IMR-90 (cell line): ENCODE measurements at regions not wholly inside any gene's neighbourhood (a gene's known extent, or its start where the extent isn't known, plus 50 kb on each side); places are given as distances from the start of the nearest gene placed in this dataset.

Experiments used
- ATAC-seq: fragments of 200-7000 bp; cut with Tn5 transposase; 2 replicates; pipeline ENCODE4 v1.9.1; 2020; ENCODE audit warnings: low read depth, mild to moderate bottlenecking, moderate library complexity
- BruUV-seq: library from RNA; stranded (reverse); fragments of 400-500 nt; replicated peaks from 2 replicates; lab custom pipeline; 2021; lab: Mats Ljungman, UMichigan
- CTCF ChIA-PET: fragments of 300-600 bp; formaldehyde crosslinking; extraction: SDS; loops from one replicate; lab custom pipeline; 2021; ENCODE audit warnings: antibody characterized with exemption; lab: Yijun Ruan, JAX
- POLR2A ChIA-PET: fragments of 300-600 bp; sonication (Branson Sonifier 250); formaldehyde crosslinking; loops from one replicate; lab custom pipeline; 2022; ENCODE audit warnings: antibody characterized with exemption; ENCODE audit not compliant: unreplicated experiment; lab: Charles Lee
- DNase-seq: peaks from one replicate; pipeline ENCODE4 v3.0.0; 2013
- H2AFZ ChIP-seq: replicated peaks from 2 replicates; pipeline ENCODE3; 2013; ENCODE audit warnings: low read length, mild to moderate bottlenecking; ENCODE audit not compliant: poor library complexity
- H2AK5ac ChIP-seq: 2 replicates; pipeline ENCODE4 v1.6.1; 2013; ENCODE audit warnings: low read depth, low read length, inconsistent platforms
- H2AK9ac ChIP-seq: replicated peaks from 2 replicates; pipeline ENCODE3; 2013; ENCODE audit warnings: mild to moderate bottlenecking, low read depth, low read length, moderate library complexity; ENCODE audit not compliant: poor library complexity
- H2BK120ac ChIP-seq: 2 replicates; pipeline ENCODE4 v1.6.1; 2013; ENCODE audit warnings: low read depth, low read length, inconsistent platforms
- H2BK15ac ChIP-seq: 3 replicates; pipeline ENCODE4 v1.6.1; 2013; ENCODE audit warnings: low read depth, low read length, inconsistent platforms
- H2BK20ac ChIP-seq: 2 replicates; pipeline ENCODE4 v1.6.1; 2013; ENCODE audit warnings: low read depth, mild to moderate bottlenecking, inconsistent platforms, low read length, moderate library complexity
- H2BK5ac ChIP-seq: 2 replicates; pipeline ENCODE4 v1.6.1; 2013; ENCODE audit warnings: mild to moderate bottlenecking, low read depth, low read length, inconsistent platforms; ENCODE audit not compliant: poor library complexity, severe bottlenecking
- H3K14ac ChIP-seq: replicated peaks from 2 replicates; pipeline ENCODE4 v1.6.1; 2013; ENCODE audit warnings: low read depth, low read length, inconsistent platforms
- H3K18ac ChIP-seq: 2 replicates; pipeline ENCODE4 v1.6.1; 2013; ENCODE audit warnings: low read depth, low read length, control low read depth
- H3K23ac ChIP-seq: 2 replicates; pipeline ENCODE4 v1.6.1; 2013; ENCODE audit warnings: low read depth, low read length, inconsistent platforms
- H3K27ac ChIP-seq: 2 replicates; pipeline ENCODE4 v1.5.1; 2013; ENCODE audit warnings: mild to moderate bottlenecking, control low read depth, low read length; ENCODE audit not compliant: insufficient read depth
- H3K27me3 ChIP-seq: 2 replicates; pipeline ENCODE4 v1.6.1; 2013; ENCODE audit warnings: low read length; ENCODE audit not compliant: control insufficient read depth, insufficient read depth
- H3K36me3 ChIP-seq: 2 replicates; pipeline ENCODE4 v1.6.1; 2013; ENCODE audit warnings: low read length, mixed read lengths; ENCODE audit not compliant: control insufficient read depth, insufficient read depth
- H3K4ac ChIP-seq: 2 replicates; pipeline ENCODE4 v1.6.1; 2013; ENCODE audit warnings: low read depth, low read length, inconsistent platforms
- H3K4me1 ChIP-seq: 2 replicates; pipeline ENCODE4 v1.6.1; 2013; ENCODE audit warnings: low read length, mixed read lengths; ENCODE audit not compliant: control insufficient read depth, insufficient read depth
- H3K4me2 ChIP-seq: 2 replicates; pipeline ENCODE4 v1.6.1; 2013; ENCODE audit warnings: low read depth, mild to moderate bottlenecking, control low read depth, low read length, moderate library complexity
- H3K4me3 ChIP-seq: 2 replicates; pipeline ENCODE4 v1.5.1; 2013; ENCODE audit warnings: low read depth, mild to moderate bottlenecking, control low read depth, low read length, moderate library complexity; ENCODE audit not compliant: insufficient read depth
- H3K56ac ChIP-seq: 2 replicates; pipeline ENCODE4 v1.6.1; 2013; ENCODE audit warnings: low read length, inconsistent platforms; ENCODE audit not compliant: insufficient read depth; ENCODE audit errors: extremely low read depth
- H3K79me1 ChIP-seq, 2 experiments: 2 replicates each; pipeline ENCODE4 v1.6.1; 2013; ENCODE audit warnings: low read length in 2 of 2, inconsistent platforms in 1 of 2, low read depth in 1 of 2
- H3K9ac ChIP-seq: 2 replicates; pipeline ENCODE4 v1.6.1; 2013; ENCODE audit warnings: low read depth, low read length, control low read depth
- H3K9me1 ChIP-seq: 2 replicates; pipeline ENCODE4 v1.6.1; 2013; ENCODE audit warnings: low read length, inconsistent platforms; ENCODE audit not compliant: insufficient read depth
- H3K9me3 ChIP-seq: 2 replicates; pipeline ENCODE4 v1.6.1; 2013; ENCODE audit warnings: low read length; ENCODE audit not compliant: control insufficient read depth, insufficient read depth
- H4K20me1 ChIP-seq: 2 replicates; pipeline ENCODE4 v1.6.1; 2013; ENCODE audit warnings: low read length, inconsistent platforms; ENCODE audit not compliant: insufficient read depth
- H4K5ac ChIP-seq: 2 replicates; pipeline ENCODE4 v1.6.1; 2013; ENCODE audit warnings: mild to moderate bottlenecking, low read depth, low read length, control low read depth
- H4K8ac ChIP-seq, 2 experiments: 2 replicates each; pipeline ENCODE4 v1.6.1; 2013; ENCODE audit warnings: low read depth in 2 of 2, low read length in 2 of 2, control low read depth in 1 of 2, inconsistent platforms in 1 of 2
- H4K91ac ChIP-seq: 2 replicates; pipeline ENCODE4 v1.6.1; 2013; ENCODE audit warnings: low read depth, low read length, inconsistent platforms; ENCODE audit not compliant: insufficient read depth
- BHLHE40 ChIP-seq: fragments of 150-350 bp; IDR thresholded peaks from 2 replicates; pipeline ENCODE4 v1.6.1; 2016; ENCODE audit warnings: mild to moderate bottlenecking, low read depth, low read length
- CEBPB ChIP-seq: IDR thresholded peaks from 2 replicates; pipeline ENCODE4 v1.6.1; 2012; ENCODE audit warnings: low read depth, low read length, improper control_type of control experiment
- CHD1 ChIP-seq: IDR thresholded peaks from 2 replicates; pipeline ENCODE4 v1.6.1; 2012; ENCODE audit warnings: low read depth, low read length, improper control_type of control experiment
- CTCF ChIP-seq: conservative IDR thresholded peaks from 2 replicates; pipeline ENCODE4 v1.5.1; 2012; ENCODE audit warnings: mild to moderate bottlenecking, low read depth, low read length, improper control_type of control experiment
- FOS ChIP-seq: fragments of 150-350 bp; IDR thresholded peaks from 2 replicates; pipeline ENCODE4 v1.6.1; 2016; ENCODE audit warnings: low read depth, low read length
- MAFK ChIP-seq: IDR thresholded peaks from 2 replicates; pipeline ENCODE4 v1.6.1; 2012; ENCODE audit warnings: low read depth, low read length, improper control_type of control experiment
- MAZ ChIP-seq: IDR thresholded peaks from 2 replicates; pipeline ENCODE4 v1.6.1; 2012; ENCODE audit warnings: low read depth, mild to moderate bottlenecking, low read length, improper control_type of control experiment, moderate library complexity, borderline replicate concordance
- MXI1 ChIP-seq: IDR thresholded peaks from 2 replicates; pipeline ENCODE4 v1.6.1; 2012; ENCODE audit warnings: low read depth, mild to moderate bottlenecking, low read length, moderate library complexity, borderline replicate concordance
- NFE2L2 ChIP-seq: fragments of 150-350 bp; IDR thresholded peaks from 2 replicates; pipeline ENCODE4 v1.6.1; 2016; ENCODE audit warnings: low read depth, mild to moderate bottlenecking, low read length
- POLR2A ChIP-seq: IDR thresholded peaks from 2 replicates; pipeline ENCODE4 v1.6.1; 2012; ENCODE audit warnings: mild to moderate bottlenecking, low read depth, low read length
- RAD21 ChIP-seq: IDR thresholded peaks from 2 replicates; pipeline ENCODE4 v1.6.1; 2012; ENCODE audit warnings: low read length, improper control_type of control experiment
- RCOR1 ChIP-seq: IDR thresholded peaks from 2 replicates; pipeline ENCODE4 v1.6.1; 2012; ENCODE audit warnings: mild to moderate bottlenecking, low read length, improper control_type of control experiment; ENCODE audit not compliant: insufficient replicate concordance
- RFX5 ChIP-seq: IDR thresholded peaks from 2 replicates; pipeline ENCODE4 v1.8.0; 2012; ENCODE audit warnings: low read depth, mild to moderate bottlenecking, low read length, moderate library complexity
- SMC3 ChIP-seq: fragments of 150-350 bp; IDR thresholded peaks from 2 replicates; pipeline ENCODE4 v1.6.1; 2016; ENCODE audit warnings: low read depth, mild to moderate bottlenecking, antibody characterized with exemption, low read length, moderate library complexity
- USF2 ChIP-seq: fragments of 150-350 bp; IDR thresholded peaks from 2 replicates; pipeline ENCODE4 v1.6.1; 2017; ENCODE audit warnings: mild to moderate bottlenecking, antibody characterized with exemption, low read length, low read depth
- WGBS, 2 experiments: methylation state at CpG; one replicate each; pipeline versions ENCODE4 v1.1.5 to v1.1.7; 2013; ENCODE audit warnings: missing lambda C conversion rate in 2 of 2; ENCODE audit not compliant: insufficient read length in 1 of 2; ENCODE audit errors: extremely low coverage in 2 of 2; 5-methylcytosine and 5-hydroxymethylcytosine counted together
- dilution Hi-C: fragments of 300-500 bp; cut with HindIII; formaldehyde crosslinking; loops from one replicate; pipeline ENCODE4 v1.14.3; 2018; ENCODE audit warnings: low sequenced_read_pairs; ENCODE audit not compliant: unreplicated experiment
- in situ Hi-C: fragments of 300-500 bp; cut with MboI; formaldehyde crosslinking; loops from 3 replicates; pipeline ENCODE4 v1.14.3; 2019; ENCODE audit warnings: low sequenced_read_pairs, inconsistent platforms, mixed read lengths
- intact Hi-C: fragments of 100-400 bp; cut with micrococcal nuclease; formaldehyde crosslinking; loops from 2 replicates; pipeline ENCODE4 v1.10.0; 2022
- TF ChIP-seq, protein P1 (sequence below): fragments of 150-350 bp; IDR thresholded peaks from 2 replicates; pipeline ENCODE4 v1.6.1; 2016; ENCODE audit warnings: low read depth, mild to moderate bottlenecking, low read length, moderate library complexity, borderline replicate concordance

DNA sequence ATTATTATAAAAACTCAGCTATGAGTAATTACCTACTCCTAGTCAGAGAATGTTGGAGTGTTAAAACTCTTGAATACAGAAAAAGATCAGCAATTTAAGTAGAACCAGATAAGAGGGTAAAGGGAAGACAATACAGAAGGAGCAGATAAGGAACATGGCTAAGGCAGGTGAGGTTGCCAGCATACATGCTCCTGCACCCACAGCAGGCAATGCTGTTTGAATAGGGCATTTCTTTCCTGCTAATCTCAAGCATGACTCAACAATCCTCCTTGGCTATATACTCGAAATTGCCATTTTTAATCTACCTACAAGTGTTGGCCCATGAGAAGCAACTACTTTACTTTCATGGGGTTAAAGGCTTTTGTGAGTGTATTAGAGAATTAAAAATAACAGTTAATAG lies 494.5 kb downstream of the DIPK2A start:
- no peak for TF ChIP-seq USF2
- no peak for TF ChIP-seq CHD1
- TF ChIP-seq SMC3, result no peak
- TF ChIP-seq NFE2L2, result no peak
- no peak for TF ChIP-seq POLR2A
- no peak for TF ChIP-seq CTCF
- no peak for TF ChIP-seq FOS
- no peak for TF ChIP-seq BHLHE40
- TF ChIP-seq RAD21, result no peak
- no peak for TF ChIP-seq RFX5
- no peak for TF ChIP-seq RCOR1
- TF ChIP-seq CEBPB, result no peak
- no peak for TF ChIP-seq MXI1
- TF ChIP-seq, protein P1, sequence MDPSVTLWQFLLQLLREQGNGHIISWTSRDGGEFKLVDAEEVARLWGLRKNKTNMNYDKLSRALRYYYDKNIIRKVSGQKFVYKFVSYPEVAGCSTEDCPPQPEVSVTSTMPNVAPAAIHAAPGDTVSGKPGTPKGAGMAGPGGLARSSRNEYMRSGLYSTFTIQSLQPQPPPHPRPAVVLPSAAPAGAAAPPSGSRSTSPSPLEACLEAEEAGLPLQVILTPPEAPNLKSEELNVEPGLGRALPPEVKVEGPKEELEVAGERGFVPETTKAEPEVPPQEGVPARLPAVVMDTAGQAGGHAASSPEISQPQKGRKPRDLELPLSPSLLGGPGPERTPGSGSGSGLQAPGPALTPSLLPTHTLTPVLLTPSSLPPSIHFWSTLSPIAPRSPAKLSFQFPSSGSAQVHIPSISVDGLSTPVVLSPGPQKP, result no peak
- no peak for TF ChIP-seq MAFK
- no peak for TF ChIP-seq MAZ
- H3K56ac ChIP-seq, result no peak overlapping the region
- no peak overlapping the region for H3K4ac ChIP-seq
- no peak overlapping the region for H4K5ac ChIP-seq
- H3K9me1 ChIP-seq, result no peaks in the 10 kb centered on the region
- H3K79me1 ChIP-seq, result no peaks in the 10 kb centered on the region
- ChIA-PET CTCF (no interaction called here), POLR2A (no interaction called here)
- no peak overlapping the region for H4K91ac ChIP-seq
- no peaks in the 10 kb centered on the region for H4K20me1 ChIP-seq
- H3K9me3 ChIP-seq, result no peaks in the 10 kb centered on the region
- H2BK120ac ChIP-seq, result no peak overlapping the region
- H3K36me3 ChIP-seq, result no peaks in the 10 kb centered on the region
- BruUV-seq, result no TSS peak
- no peaks in the 10 kb centered on the region for H3K27me3 ChIP-seq
- WGBS, 2 experiments, result no CpG with 5 or more reads among the region's 1 CpG
- H3K18ac ChIP-seq, result no peak overlapping the region
- no peak for DNase-seq
- no peak overlapping the region for H2AK5ac ChIP-seq
- H2AFZ ChIP-seq, result no peak overlapping the region
- H2BK20ac ChIP-seq, result no peak overlapping the region
- no peak overlapping the region for H3K4me3 ChIP-seq
- in situ Hi-C loops (no loop called here), dilution Hi-C loops (no loop called here), intact Hi-C loops (no loop called here)
- H2BK5ac ChIP-seq, result no peak overlapping the region
- H3K23ac ChIP-seq, result no peak overlapping the region
- H3K27ac ChIP-seq, result no peak overlapping the region
- no peak overlapping the region for H2AK9ac ChIP-seq
- no peak overlapping the region for H3K9ac ChIP-seq
- no peak overlapping the region for H3K4me2 ChIP-seq
- no peaks in the 10 kb centered on the region for H3K4me1 ChIP-seq
- no peak overlapping the region for H3K14ac ChIP-seq
- H4K8ac ChIP-seq, result no peak overlapping the region
- H2BK15ac ChIP-seq, result no peak overlapping the region
- ATAC-seq, result no peak
